ENCODE measurements at regions not wholly inside any gene's neighbourhood (a gene's known extent, or its start where the extent isn't known, plus 50 kb on each side); places are given as distances from the start of the nearest gene placed in this dataset.

GRCh38 chr4:71138007-71138615 lies 144.7 kb downstream of the DCK start:
- no peak for TF ChIP-seq CTCF (IDR thresholded peaks at IDR 0.05)
- no peak for TF ChIP-seq POLR2A (IDR thresholded peaks at IDR 0.05)
